ACC112 (cell line): ENCODE measurements at regions not wholly inside any gene's neighbourhood (a gene's known extent, or its start where the extent isn't known, plus 50 kb on each side); places are given as distances from the start of the nearest gene placed in this dataset.

Experiments
- H2AFZ ChIP-seq: fragments of 200-600 bp; sonication (generic); one replicate; pipeline ENCODE4 v1.6.0; 2017; ENCODE audit warnings: antibody characterized with exemption, low read length; ENCODE audit not compliant: unreplicated experiment
- H3K27ac ChIP-seq: fragments of 200-600 bp; sonication (generic); 2 replicates; pipeline ENCODE4 v1.5.1; 2014; ENCODE audit warnings: low read depth, mild to moderate bottlenecking, antibody characterized with exemption, low read length, moderate library complexity
- H3K27me3 ChIP-seq: fragments of 200-600 bp; sonication (generic); 2 replicates; pipeline ENCODE4 v1.6.1; 2014; ENCODE audit warnings: mild to moderate bottlenecking, antibody characterized with exemption, low read length, moderate library complexity, mixed read lengths; ENCODE audit not compliant: insufficient read depth
- H3K36me3 ChIP-seq: fragments of 200-600 bp; sonication (generic); 2 replicates; pipeline ENCODE4 v1.6.1; 2016; ENCODE audit warnings: mild to moderate bottlenecking, antibody characterized with exemption, low read length, moderate library complexity, mixed read lengths; ENCODE audit not compliant: insufficient read depth
- H3K4me1 ChIP-seq: fragments of 200-600 bp; sonication (generic); one replicate; pipeline ENCODE4 v1.6.1; 2016; ENCODE audit warnings: low read length, mixed read lengths; ENCODE audit not compliant: insufficient read depth, unreplicated experiment, control insufficient read depth
- H3K4me3 ChIP-seq: fragments of 200-600 bp; sonication (generic); 2 replicates; pipeline ENCODE4 v1.5.1; 2014; ENCODE audit warnings: mild to moderate bottlenecking, low read depth, low read length
- H3K79me2 ChIP-seq: fragments of 200-600 bp; sonication (generic); one replicate; pipeline ENCODE4 v1.6.0; 2016; ENCODE audit warnings: low read length; ENCODE audit not compliant: control insufficient read depth, unreplicated experiment, insufficient read depth

- H3K27ac ChIP-seq: no peak overlapping the region
- peaks cover 4% of the 10 kb centered on the region for H3K27me3 ChIP-seq
- H3K4me1 ChIP-seq: no peaks in the 10 kb centered on the region
- no peak overlapping the region for H2AFZ ChIP-seq
- no peak overlapping the region for H3K4me3 ChIP-seq
- no peaks in the 10 kb centered on the region for H3K36me3 ChIP-seq
- no peaks in the 10 kb centered on the region for H3K79me2 ChIP-seq
Observed at GRCh38 chr19:28519952-28520861, 692.7 kb downstream of the UQCRFS1 start.

- H3K27ac ChIP-seq: no peak overlapping the region
- peaks cover 4% of the 10 kb centered on the region for H3K27me3 ChIP-seq
- no peak overlapping the region for H3K4me3 ChIP-seq
Observed at GRCh38 chr19:28519218-28519779, 693.7 kb downstream of the UQCRFS1 start.

GRCh38 chr19:28516415-28516872, 696.5 kb downstream of the UQCRFS1 start:
- no peaks in the 10 kb centered on the region for H3K79me2 ChIP-seq

More at GRCh38 chr19:28519218-28519779, 693.7 kb downstream of the UQCRFS1 start:
- H2AFZ ChIP-seq: no peak overlapping the region
- H3K36me3 ChIP-seq: no peaks in the 10 kb centered on the region
- no peaks in the 10 kb centered on the region for H3K4me1 ChIP-seq
- H3K79me2 ChIP-seq: no peaks in the 10 kb centered on the region

DNA sequence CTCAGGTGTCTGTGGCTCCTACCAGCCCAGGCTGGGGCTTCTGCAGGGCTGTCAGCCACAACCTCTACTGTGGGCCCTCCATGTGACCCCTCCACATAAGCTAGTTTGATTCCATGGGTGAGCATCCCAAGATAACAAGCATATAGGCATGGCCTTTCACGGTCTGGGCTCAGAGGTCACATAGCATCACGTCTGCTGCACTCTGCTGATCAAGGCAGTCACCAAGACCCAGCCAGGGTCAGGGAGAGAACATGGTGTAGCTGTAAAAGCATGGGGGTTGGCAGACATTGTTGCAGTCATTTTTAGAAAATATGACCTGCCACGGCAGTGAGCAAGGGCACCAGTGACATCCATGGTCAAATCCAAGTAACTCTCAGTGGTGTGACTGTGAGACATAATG, 698.8 kb downstream of the UQCRFS1 start:
- H3K79me2 ChIP-seq: no peaks in the 10 kb centered on the region

More at GRCh38 chr19:28516415-28516872, 696.5 kb downstream of the UQCRFS1 start:
- H2AFZ ChIP-seq: no peak overlapping the region
- no peaks in the 10 kb centered on the region; the same call in none of the 2 replicates for H3K27me3 ChIP-seq
- H3K36me3 ChIP-seq: no peaks in the 10 kb centered on the region
- no peak overlapping the region for H3K4me3 ChIP-seq
- no peaks in the 10 kb centered on the region for H3K4me1 ChIP-seq
- no peak overlapping the region for H3K27ac ChIP-seq

GRCh38 chr19:28511655-28512054, 701.3 kb downstream of the UQCRFS1 start:
- Histone ChIP-seq H2AFZ (no peak overlapping the region), H3K79me2 (no peaks in the 10 kb centered on the region), H3K27me3 (no peaks in the 10 kb centered on the region), H3K4me3 (no peak overlapping the region), H3K36me3 (no peaks in the 10 kb centered on the region), H3K4me1 (no peaks in the 10 kb centered on the region), H3K27ac (no peak overlapping the region)

More for the DNA sequence above, 698.8 kb downstream of the UQCRFS1 start:
- no peak overlapping the region for H3K4me3 ChIP-seq
- no peaks in the 10 kb centered on the region for H3K4me1 ChIP-seq
- no peaks in the 10 kb centered on the region for H3K36me3 ChIP-seq
- no peak overlapping the region for H2AFZ ChIP-seq
- H3K27me3 ChIP-seq: no peaks in the 10 kb centered on the region
- H3K27ac ChIP-seq: no peak overlapping the region

DNA sequence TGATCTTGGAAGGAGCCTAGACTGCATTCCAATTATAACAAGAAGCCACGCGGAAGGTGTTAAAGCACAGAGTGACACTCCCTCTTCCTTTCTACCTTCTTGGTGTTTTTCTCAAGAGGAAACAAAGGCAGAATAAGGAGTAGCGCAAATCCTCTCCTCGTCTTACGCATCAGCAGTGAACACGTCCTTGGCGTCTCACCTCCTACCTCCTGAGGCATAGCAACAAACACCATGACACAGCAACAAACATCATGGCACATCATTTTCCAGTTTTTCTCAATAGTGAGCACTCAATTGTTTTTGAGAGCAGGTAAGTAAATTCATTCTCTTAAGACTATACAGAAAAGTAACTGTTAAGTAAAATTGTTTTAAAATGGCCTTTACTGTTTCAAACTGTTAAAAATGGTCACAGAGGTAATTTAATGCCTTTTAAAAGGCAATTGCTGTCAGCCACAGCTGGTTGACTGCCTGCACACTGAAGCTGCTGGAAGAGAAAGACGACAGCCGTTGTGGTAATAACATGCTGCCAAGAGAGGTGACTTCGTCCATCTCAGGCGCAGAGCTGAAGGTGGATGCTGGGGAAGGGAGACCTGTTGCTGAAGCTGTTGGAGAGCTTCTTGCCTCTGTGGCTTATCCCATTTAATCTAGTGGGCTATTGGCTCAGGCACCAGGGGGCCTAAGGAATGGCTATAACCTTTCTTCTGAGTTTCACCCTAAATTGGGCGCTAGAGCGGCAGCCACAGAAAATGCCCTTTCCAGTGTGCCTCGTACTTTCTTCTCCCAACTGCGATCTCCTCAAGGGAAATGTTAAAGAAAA, 703.7 kb downstream of the UQCRFS1 start:
- H3K27ac ChIP-seq: no peak overlapping the region
- H3K4me1 ChIP-seq: no peaks in the 10 kb centered on the region
- no peaks in the 10 kb centered on the region for H3K79me2 ChIP-seq
- H3K27me3 ChIP-seq: no peaks in the 10 kb centered on the region
- H2AFZ ChIP-seq: no peak overlapping the region
- H3K4me3 ChIP-seq: no peak overlapping the region
- no peaks in the 10 kb centered on the region for H3K36me3 ChIP-seq

DNA sequence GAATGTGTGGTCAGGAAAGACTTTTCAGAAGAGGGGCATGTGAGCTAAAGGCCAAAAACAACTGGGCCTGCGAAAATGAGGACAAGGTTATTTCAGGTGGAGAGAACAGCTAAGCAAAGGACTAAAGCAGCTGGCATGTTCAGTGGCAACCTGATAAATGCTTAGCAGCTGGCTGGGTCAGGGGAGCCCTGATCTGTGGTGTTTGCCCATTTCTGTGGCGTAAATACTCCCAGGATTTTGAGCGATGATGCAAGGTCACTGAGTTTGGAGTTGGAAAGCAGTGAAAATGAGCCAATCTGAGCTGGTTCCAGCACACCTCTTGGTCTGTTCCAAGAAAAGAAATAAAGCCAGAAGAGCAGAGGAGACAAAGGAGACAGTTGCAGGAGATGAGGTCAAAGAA, 704.3 kb downstream of the UQCRFS1 start:
- H2AFZ ChIP-seq: no peak overlapping the region
- no peaks in the 10 kb centered on the region for H3K79me2 ChIP-seq
- no peaks in the 10 kb centered on the region for H3K4me1 ChIP-seq
- H3K36me3 ChIP-seq: no peaks in the 10 kb centered on the region
- H3K4me3 ChIP-seq: no peak overlapping the region
- no peak overlapping the region for H3K27ac ChIP-seq
- H3K27me3 ChIP-seq: no peaks in the 10 kb centered on the region

GRCh38 chr19:28505933-28506332, 707.0 kb downstream of the UQCRFS1 start:
- Histone ChIP-seq H3K4me3 (no peak overlapping the region), H3K79me2 (no peaks in the 10 kb centered on the region), H3K36me3 (no peaks in the 10 kb centered on the region), H3K27me3 (no peaks in the 10 kb centered on the region), H3K4me1 (no peaks in the 10 kb centered on the region), H3K27ac (no peak overlapping the region), H2AFZ (no peak overlapping the region)

DNA sequence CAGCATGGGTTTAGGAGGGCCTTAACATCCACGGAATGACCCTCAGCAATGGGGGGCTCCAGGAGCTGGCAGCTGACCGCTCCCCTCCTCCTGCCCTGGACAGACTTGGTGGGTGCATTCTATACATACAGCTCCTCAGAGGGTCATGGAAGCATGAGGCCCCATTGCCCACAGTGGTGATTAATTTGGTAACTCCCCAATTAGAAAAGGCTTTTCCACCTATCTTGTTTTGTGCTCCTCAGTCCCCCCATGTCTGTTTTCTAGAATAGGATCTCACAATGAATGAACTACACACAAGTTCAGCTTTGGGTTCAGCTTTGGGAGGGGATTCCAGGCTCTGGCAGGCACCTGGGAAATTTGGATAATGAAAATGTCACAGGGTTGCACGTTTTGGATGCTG, 707.8 kb downstream of the UQCRFS1 start:
- no peak overlapping the region for H3K4me3 ChIP-seq
- H3K27ac ChIP-seq: no peak overlapping the region
- no peaks in the 10 kb centered on the region for H3K36me3 ChIP-seq
- H2AFZ ChIP-seq: no peak overlapping the region
- H3K79me2 ChIP-seq: no peaks in the 10 kb centered on the region
- no peaks in the 10 kb centered on the region for H3K4me1 ChIP-seq
- H3K27me3 ChIP-seq: no peaks in the 10 kb centered on the region

DNA sequence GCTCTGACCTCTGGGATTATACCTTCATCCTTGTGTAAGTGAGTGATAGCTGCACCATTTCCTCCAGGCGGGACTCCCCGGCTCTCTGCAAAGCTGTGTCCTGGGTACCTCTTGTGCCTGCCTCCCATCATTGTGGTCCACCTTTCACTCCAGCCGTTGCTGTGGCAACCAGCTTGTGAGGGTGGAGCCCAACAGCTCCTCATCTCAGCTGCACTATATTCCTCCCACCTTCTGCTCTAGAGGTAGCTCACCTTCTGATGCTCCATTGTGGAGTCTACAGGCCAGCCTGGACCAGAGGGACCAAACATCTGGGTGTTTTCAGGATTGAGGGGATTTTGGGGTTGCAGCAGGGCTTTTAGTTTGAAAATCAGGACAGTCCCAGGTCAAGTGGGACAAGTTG, 708.2 kb downstream of the UQCRFS1 start:
- H3K4me1 ChIP-seq: no peaks in the 10 kb centered on the region
- H3K36me3 ChIP-seq: no peaks in the 10 kb centered on the region
- no peak overlapping the region for H3K4me3 ChIP-seq
- H3K27me3 ChIP-seq: no peaks in the 10 kb centered on the region
- no peak overlapping the region for H3K27ac ChIP-seq
- no peak overlapping the region for H2AFZ ChIP-seq
- H3K79me2 ChIP-seq: no peaks in the 10 kb centered on the region
